ENCODE measurements at regions not wholly inside any gene's neighbourhood (a gene's known extent, or its start where the extent isn't known, plus 50 kb on each side); places are given as distances from the start of the nearest gene placed in this dataset.

GRCh38 chr4:11625211-11625610 lies 196.5 kb upstream of the HS3ST1 start:
- TF ChIP-seq POLR2AphosphoS5 (IDR thresholded peaks at IDR 0.05), result no peak
- no peak for TF ChIP-seq CTCF (IDR thresholded peaks at IDR 0.05)
- no peak for TF ChIP-seq EP300 (IDR thresholded peaks at IDR 0.05)
- TF ChIP-seq POLR2A (IDR thresholded peaks at IDR 0.05), result no peak
